Nephron progenitor cell (in vitro differentiated cells): ENCODE measurements at regions not wholly inside any gene's neighbourhood (a gene's known extent, or its start where the extent isn't known, plus 50 kb on each side); places are given as distances from the start of the nearest gene placed in this dataset.

Experiments
- DNase-seq: peaks from one replicate; pipeline ENCODE4 v3.0.0; 2021
- H3K27ac Mint-ChIP-seq: 2 replicates; pipeline ENCODE4 v1.8.0; 2021; ENCODE audit warnings: mild to moderate bottlenecking, moderate library complexity, mixed read lengths
- H3K27me3 Mint-ChIP-seq: 2 replicates; pipeline ENCODE4 v1.8.0; 2021; ENCODE audit warnings: mild to moderate bottlenecking, low read depth, mixed read lengths; ENCODE audit not compliant: poor library complexity
- H3K36me3 Mint-ChIP-seq: 2 replicates; pipeline ENCODE4 v1.8.0; 2021; ENCODE audit warnings: low read depth, mixed read lengths
- H3K4me1 Mint-ChIP-seq: 2 replicates; pipeline ENCODE4 v1.8.0; 2021; ENCODE audit warnings: mixed read lengths
- H3K4me3 Mint-ChIP-seq: 2 replicates; pipeline ENCODE4 v1.8.0; 2021; ENCODE audit warnings: mild to moderate bottlenecking, moderate library complexity, mixed read lengths
- H3K9me3 Mint-ChIP-seq: 2 replicates; pipeline ENCODE4 v1.8.0; 2021; ENCODE audit warnings: mild to moderate bottlenecking, moderate library complexity, mixed read lengths
- CTCF ChIP-seq: fragments of 200-600 bp; sonication (generic); IDR thresholded peaks from 2 replicates; pipeline ENCODE4 v1.5.0; 2021; ENCODE audit warnings: antibody characterized with exemption

GRCh38 chr11:69943066-69943465 is 123.8 kb upstream of the FGF3 start:
- H3K9me3 Mint-ChIP-seq, result no peaks in the 10 kb centered on the region
- DNase-seq, result no peak
- peaks cover 25% of the 10 kb centered on the region for H3K4me1 Mint-ChIP-seq
- no peak overlapping the region for H3K4me3 Mint-ChIP-seq
- no peak overlapping the region for H3K27ac Mint-ChIP-seq
- no peaks in the 10 kb centered on the region for H3K36me3 Mint-ChIP-seq
- H3K27me3 Mint-ChIP-seq, result peaks cover 11% of the 10 kb centered on the region
- TF ChIP-seq CTCF, result no peak

DNA sequence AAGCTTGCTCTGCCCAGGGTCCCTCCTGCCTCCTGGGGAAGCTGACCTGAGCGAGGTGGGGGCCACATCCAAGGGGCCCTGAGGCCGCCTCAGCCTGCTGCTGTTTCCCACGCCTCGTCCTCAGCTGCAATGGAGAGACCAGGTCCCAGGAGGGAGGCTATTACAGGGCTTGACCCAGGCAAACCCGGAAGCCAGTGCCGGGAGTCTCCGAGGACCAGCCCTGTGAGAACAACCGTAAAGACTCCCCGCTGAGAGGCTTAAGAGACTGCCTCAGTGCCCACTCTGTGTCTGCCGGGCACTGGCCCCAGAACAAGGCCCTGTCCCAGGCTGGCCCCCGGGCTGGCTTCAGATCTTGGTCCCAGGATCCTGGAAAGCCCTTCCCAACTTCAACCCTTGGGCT is 124.3 kb upstream of the FGF3 start:
- Mint-ChIP-seq H3K27me3 (peaks cover 11% of the 10 kb centered on the region), H3K9me3 (no peaks in the 10 kb centered on the region), H3K27ac (no peak overlapping the region)

DNA sequence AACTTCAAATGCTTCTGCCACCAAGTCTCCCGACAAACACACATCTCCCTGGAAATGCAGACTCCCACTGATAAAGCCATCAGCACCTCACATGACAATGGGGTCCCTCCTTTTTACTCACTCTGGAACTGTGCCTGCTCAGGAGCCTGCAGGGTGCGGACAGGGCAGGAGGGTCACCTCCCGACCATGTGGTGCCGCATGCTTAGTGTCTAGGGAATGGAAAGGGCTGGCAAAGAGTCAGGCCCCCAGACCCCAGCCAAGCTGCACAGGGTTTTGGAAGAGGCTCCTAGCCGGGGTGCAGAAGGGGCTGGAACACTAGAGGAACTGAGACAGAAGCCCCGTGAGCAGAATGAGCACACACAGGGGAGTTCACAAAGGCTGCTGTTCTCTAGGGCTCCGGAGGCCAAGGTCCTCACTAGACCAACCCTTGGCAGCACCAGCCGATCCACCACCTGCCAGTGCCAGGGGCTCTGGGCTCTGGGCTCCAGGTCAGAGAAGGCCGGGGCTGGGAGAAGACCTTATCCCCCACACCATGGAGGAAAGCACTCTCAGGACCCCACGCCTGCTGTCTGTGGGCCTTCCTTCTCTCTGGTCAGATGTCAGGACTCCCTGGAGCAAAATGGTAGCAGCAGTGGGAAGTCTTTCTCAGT is 125.1 kb upstream of the FGF3 start:
- TF ChIP-seq CTCF, result no peak
- H3K4me1 Mint-ChIP-seq, result peaks cover 31% of the 10 kb centered on the region
- no peak for DNase-seq
- H3K9me3 Mint-ChIP-seq, result no peaks in the 10 kb centered on the region
- no peak overlapping the region for H3K4me3 Mint-ChIP-seq
- H3K27me3 Mint-ChIP-seq, result peaks cover 10% of the 10 kb centered on the region
- no peak overlapping the region for H3K27ac Mint-ChIP-seq
- H3K36me3 Mint-ChIP-seq, result no peaks in the 10 kb centered on the region

More for the DNA sequence above, 124.3 kb upstream of the FGF3 start:
- H3K4me3 Mint-ChIP-seq, result no peak overlapping the region
- peaks cover 29% of the 10 kb centered on the region for H3K4me1 Mint-ChIP-seq
- no peak for DNase-seq
- no peak for TF ChIP-seq CTCF
- H3K36me3 Mint-ChIP-seq, result no peaks in the 10 kb centered on the region

GRCh38 chr11:69945157-69945556 is 125.9 kb upstream of the FGF3 start:
- no peaks in the 10 kb centered on the region for H3K36me3 Mint-ChIP-seq
- H3K27me3 Mint-ChIP-seq, result peaks cover 7% of the 10 kb centered on the region
- no peaks in the 10 kb centered on the region for H3K9me3 Mint-ChIP-seq
- DNase-seq, result no peak
- H3K4me1 Mint-ChIP-seq, result peaks cover 26% of the 10 kb centered on the region
- TF ChIP-seq CTCF, result no peak
- H3K4me3 Mint-ChIP-seq, result no peak overlapping the region
- H3K27ac Mint-ChIP-seq, result no peak overlapping the region

DNA sequence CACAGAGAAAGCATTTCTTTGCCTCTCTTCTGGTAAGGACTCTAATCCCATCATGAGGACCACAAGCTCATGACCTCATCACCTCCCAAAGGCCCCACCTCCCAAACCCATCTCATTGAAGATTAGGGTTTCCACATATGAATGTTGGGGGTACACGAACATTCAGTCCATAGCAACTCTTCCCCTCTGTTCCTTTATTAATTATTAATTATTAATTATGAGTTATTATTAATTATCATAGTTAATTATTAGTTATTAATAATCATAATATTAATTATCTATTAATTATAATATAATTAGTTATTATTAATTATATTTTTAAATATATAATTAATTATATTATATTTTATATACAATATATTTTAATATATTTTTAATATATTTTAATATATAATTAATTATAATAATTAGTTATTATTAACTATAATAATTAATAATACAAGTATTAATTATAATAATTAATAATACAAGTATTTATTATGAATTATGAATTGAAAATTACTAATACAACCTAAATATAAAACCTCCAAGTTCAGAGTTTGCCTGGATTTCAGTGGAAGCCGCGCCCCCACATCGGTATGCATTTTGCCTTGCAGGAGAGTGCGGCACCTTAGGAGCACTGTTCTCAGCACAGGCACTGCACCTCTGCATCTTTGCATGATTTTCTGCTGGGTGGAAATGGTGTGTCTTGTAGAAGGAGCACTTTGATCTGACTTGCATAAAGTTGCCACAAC is 128.0 kb upstream of the FGF3 start:
- Mint-ChIP-seq H3K27ac (no peak overlapping the region), H3K4me1 (peaks cover 9% of the 10 kb centered on the region), H3K27me3 (peaks cover 14% of the 10 kb centered on the region), H3K36me3 (no peaks in the 10 kb centered on the region), H3K9me3 (no peaks in the 10 kb centered on the region), H3K4me3 (no peak overlapping the region)
- DNase-seq, result no peak
- no peak for TF ChIP-seq CTCF
